SW480 (cell line): ENCODE measurements at regions not wholly inside any gene's neighbourhood (a gene's known extent, or its start where the extent isn't known, plus 50 kb on each side); places are given as distances from the start of the nearest gene placed in this dataset.
"Not testable (repeated sequence)": the region's sequence is repeated elsewhere in the genome, so short reads cannot be mapped to it uniquely, and the experiment has no call there.

Source experiments
- DNase-seq: peaks from one replicate; pipeline ENCODE4 v3.0.0-alpha.2; 2016; ENCODE audit warnings: low spot score

DNA sequence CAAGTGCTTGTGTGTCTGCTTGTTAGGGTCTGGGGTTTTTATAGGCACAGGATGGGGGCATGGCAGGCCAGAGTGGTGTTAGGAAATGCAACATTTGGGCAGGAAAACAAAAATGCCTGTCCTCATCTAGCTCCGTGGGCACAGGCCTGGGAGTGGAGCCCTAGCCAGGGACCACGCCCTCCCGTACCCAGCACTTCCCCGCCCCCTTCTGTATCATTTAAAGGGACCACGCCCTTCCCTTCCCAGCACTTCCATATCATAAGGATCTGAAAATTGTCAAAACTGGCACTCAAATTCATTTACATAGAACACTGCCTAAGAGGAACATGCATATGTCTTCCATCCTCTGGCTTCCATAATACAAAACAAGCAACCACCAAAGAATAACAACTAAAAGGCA is 185.8 kb downstream of the B3GLCT start:
- DNase-seq: peak; percentile 18

GRCh38 chr13:31394506-31394905 is 194.7 kb downstream of the B3GLCT start:
- peak; percentile 48 for DNase-seq

DNA sequence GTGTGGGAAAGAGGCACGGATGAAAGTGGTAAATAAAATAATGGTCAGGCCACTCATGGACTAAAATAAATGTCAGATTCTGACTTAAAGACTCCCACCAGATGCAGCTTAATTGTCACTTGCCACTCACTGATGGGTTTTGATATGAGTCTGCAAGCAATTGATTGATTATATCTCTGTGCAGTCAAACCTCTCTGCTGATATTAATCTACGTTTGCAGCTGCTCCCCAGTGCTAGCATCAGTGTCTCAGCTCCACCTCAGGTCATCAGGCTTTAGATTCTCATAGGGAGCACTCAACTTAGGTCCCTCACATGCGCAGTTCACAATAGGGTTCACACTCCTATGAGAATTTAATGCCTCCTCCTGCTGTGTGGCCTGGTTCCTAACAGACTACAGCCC is 195.3 kb downstream of the B3GLCT start:
- no peak for DNase-seq

DNA sequence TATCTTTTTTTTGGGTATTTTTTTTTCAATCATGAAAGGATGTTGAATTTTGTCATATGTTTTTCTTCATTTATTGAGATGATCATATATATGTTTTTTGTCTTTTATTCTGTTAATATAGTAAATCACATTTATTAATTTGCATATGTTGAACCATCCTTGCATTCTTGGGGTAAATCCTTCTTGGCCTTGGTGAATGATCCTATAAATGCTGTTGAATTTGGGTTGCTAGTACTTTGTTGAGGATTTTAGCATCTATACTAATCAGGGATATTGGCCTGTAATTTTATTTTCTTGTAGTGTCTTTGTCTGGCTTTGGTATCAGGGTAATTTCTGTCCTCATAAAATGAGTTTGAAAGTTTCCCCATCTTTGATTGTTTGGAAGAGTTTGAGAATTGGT is 199.9 kb downstream of the B3GLCT start:
- no peak for DNase-seq

DNA sequence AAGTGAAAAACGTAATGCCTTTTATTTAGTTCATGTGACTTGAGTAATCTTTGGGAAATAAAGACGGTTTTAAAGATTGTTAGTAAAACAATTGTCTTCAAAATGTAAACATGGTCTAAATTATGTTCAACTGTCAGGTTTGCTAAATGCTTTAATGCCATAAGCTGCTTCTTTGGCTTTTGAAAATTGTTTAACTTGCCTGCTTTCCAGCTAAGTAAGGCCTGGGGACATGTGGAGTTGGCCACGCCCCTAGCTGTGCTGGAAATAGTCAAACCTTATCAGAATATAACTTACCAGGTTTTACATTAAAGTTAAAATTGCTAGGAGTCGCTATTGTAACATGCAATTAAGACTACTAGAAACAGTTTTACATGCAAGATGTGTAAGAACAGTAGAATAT is 203.9 kb downstream of the B3GLCT start:
- not testable (repeated sequence) for DNase-seq

DNA sequence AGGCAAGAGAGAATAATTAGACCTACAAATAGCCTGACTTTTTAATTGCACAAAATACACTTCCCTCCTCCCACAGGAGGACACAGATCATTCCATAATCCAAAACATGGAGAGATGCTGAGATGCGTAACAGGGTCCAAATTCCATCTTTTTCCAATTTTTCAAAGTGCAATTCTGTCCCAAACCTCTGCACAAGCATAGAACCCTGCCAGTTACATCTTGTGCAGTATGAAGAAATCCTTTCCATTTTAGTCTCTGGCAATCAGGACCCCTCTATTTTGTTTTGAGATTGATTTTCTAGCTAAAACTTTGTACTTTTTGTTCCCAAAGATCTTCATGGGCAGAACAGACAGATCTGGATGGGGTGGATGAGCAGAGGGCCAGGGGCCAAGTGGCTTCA is 209.2 kb downstream of the B3GLCT start:
- no peak for DNase-seq

DNA sequence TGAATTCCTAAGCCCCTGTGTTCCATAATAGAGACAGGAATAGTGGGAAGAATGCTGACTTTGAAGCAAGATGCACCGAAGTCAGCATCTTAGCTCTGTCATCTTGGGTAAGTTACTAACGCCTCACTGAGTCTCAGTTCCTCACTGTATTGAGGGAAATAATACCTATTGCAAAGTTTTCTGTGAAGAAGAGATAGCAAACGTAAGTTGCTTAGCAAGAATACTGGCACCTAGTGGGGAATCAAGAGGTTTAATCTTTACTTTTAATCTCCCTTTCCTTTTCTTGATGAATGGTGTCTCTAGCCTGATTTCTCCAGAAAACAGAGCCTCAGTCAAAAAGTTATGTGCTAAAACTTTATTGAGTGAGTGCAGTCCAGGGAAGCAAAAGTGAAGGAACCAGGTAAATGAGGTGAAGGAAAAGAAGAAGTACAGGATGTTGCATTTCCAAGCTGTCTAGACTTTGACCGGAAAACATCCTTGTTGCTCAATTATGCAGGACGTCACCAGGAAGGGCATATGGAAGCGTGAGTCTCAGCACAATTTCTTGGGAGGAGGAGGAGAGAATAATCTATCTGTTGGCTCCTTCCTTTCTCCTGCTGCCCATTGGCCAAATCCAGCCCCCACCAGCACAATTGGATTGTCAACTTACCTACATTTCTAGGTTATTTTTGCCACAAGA is 210.0 kb downstream of the B3GLCT start:
- DNase-seq: peak; percentile 23

DNA sequence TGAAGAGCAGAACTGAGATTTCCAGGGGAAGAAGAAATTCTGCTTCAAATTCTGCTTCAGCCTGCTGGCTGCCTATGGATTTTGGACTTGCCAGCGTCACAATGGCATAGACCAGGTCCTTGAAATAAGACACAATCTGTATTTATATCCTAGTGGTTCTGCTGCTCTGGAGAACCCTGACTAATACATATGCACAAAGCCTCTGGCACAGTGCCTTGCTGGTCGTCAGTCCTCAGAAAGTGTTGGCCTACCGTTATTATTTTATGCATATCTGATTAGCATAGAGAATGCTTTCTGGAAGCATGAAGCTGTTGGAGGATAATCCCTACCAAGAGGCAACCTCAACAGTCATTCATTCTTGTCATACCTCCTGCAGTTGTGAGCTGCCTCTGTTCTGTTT is 213.7 kb downstream of the B3GLCT start:
- DNase-seq: no peak

DNA sequence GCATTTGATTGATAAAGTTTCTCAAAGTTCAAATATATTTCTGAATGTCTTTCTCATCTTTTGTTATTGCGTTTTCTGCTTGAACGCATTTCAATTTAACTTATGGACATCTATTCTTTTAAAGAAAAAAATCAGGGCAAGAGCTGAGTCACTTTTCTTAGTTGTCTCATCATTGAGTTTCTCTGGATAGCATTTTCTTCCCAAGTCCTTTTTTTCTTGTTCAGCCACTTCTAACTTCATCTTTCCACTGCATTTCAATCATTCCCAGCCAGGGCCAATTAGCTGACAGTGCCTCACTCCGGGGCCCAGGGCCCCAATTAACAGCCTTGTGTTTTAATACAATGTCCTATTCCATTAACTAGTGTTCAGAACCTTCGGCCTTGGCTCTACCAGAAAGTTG is 216.3 kb downstream of the B3GLCT start:
- DNase-seq: no peak

DNA sequence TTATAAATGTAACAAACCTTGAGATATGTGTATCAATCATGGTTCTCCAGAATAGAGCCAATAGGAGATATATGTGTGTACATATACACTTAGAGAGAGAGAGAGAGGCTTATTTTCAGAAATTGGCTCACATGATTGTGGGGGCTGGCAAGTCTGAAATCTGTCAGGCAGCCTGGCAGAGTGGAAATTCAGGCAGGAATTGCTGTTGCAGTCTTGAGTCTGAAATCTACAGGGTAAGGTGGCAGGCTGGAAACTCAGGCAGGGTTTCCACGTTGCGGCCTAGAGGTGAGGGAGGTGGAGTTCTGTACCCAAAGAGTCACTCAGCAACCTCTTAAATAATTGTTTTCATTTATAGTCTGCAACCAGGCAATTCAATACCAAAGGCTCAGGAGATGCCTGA is 218.4 kb downstream of the B3GLCT start:
- DNase-seq: no peak

DNA sequence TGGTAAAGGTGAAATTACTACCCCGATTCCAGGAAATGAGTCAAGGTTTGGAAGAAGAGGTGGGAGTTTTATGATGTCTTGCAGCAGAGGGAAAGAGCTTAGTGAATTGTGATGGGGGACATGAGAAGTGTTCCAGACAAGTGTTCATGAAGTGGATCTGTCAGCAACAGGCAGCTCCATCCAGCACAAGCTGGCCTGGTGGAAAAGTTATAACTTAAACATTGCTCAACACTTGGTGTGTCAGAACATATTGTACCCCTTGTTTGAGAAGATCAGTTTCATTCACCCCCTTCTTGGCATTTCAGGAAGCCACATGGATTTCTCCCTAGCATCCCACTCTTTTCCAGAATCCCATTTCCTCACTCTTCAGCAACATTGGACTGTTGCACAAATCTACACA is 222.0 kb downstream of the B3GLCT start:
- no peak for DNase-seq

GRCh38 chr13:31424130-31424729 is 224.5 kb downstream of the B3GLCT start:
- DNase-seq: peak; percentile 81

DNA sequence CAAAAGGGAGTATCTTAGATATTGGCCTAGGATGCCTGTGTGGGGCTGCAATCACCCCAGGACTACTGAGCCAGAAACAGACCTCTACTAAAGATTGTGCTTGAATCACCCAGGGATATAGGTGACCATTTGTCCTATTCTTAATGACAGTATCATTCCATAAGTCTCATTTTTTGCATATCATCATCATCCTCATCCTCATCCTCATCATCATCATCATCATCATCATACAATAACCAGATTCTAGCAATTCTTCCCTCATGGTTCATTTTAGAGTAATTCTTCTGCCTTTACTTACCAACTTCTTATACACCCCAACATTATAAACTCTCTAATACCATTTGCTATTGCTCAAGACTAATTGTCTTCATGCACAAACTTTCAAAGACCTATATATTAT is 226.6 kb downstream of the B3GLCT start:
- DNase-seq: no peak

DNA sequence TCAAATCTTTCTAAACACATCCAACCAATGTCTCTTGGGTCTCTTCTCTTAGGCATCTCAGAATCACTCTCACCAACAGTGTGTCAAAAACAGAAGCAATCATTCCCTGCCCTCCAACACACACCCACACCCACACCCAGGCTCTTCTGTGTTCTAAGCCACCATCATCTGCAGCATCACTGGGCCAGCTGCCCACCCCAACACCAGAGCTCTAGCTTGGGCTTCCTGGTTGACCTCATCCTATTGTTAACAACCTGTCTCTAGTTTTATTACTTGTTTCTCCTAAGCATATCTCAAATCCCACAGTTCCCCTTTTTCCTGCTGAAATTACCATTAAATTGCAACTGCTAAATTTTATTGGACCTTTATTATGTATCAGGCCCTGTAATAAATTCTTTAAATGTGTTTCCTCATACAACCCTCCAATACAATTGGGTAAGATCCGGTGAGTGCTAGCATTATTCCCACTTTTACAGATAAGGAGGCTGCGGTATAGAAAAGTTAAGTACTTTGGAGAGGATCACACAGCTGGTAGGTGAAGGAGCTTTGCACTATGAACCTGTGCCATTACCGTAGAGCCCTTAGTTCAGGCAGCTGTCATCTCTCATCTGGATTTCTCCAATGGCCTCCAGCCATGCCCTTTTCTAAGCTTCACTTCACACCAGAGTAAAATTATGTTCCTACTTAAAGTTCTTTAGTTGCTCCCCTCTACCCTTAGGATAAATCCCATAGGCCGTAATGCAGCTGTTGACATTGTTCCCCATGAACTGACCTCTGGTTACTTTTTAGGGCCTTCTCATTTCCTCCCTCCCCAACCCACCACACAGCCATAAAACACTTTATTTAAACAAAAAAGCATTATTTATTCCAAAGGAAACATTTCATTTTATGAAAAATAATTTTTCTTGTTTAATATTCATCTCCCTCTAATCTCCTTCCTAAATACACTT is 227.7 kb downstream of the B3GLCT start:
- no peak for DNase-seq

DNA sequence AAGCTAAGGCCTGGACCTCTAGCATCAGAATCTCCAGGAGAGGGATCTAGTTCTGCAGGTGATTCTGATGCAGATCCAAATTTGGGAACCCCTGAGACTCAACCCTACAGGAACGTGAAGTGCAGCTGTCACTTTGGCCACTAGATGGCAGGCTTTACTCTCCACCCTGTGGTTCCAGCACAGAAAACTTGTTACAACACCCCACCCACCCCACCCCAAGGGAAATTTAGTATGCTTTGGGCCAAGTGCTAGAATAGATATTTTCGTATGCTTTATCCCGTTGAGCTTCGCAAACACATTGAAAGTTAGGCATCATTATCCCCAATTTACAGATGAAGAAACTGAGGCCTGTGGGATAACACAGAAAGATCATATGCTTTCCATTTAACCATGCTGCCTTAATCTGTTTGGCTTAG is 232.0 kb downstream of the B3GLCT start:
- DNase-seq: peak; percentile 25

DNA sequence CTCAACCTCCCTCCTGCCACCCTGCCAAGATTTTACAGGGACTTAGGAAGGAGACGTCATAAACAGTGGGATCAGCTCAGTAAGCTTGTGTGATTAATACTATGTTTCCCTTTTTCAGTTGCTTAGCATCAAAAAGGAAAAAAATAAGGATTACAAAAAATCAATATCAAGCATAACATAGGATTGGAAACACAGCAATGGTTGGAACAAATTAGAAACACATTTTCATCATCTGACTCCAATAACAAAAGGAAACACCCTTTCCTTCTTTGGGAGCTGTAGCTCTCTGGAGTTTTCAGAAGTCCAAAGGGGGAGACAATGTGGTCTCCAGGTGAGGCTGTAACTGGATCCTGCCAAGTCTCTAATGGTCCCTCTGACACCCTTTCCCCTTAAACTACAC is 233.4 kb downstream of the B3GLCT start:
- DNase-seq: no peak

GRCh38 chr13:31433746-31434145 is 234.0 kb downstream of the B3GLCT start:
- DNase-seq: no peak

DNA sequence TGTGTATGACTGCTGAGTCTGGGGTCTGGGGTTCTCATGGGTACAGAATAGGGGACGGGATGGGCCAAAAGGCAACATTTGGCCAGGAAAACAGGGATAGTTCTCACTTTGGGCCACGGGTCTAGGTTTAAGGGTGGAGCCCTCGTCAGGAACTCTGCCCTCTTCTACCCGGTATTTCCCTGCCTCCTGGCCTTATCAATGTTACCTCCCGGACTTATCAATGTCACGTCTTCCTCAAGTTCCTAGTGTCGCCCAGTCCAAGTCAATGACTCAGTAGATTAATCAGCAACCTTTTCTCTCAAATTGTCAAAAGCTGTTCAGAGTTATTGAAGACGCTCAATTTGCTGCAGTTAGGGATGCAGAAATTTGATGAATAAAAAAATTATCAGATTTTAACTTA is 234.8 kb downstream of the B3GLCT start:
- DNase-seq: no peak

- no peak for DNase-seq
Measured at GRCh38 chr13:31435536-31435935, 235.8 kb downstream of the B3GLCT start.

- no peak for DNase-seq
Measured at GRCh38 chr13:31436478-31436877, 236.7 kb downstream of the B3GLCT start.

- no peak for DNase-seq
Measured at GRCh38 chr13:31437975-31438374, 238.2 kb downstream of the B3GLCT start.

- no peak for DNase-seq
Measured at GRCh38 chr13:31440132-31440531, 240.4 kb downstream of the B3GLCT start.
